Heart left ventricle (tissue), 13 donors: ENCODE measurements at regions not wholly inside any gene's neighbourhood (a gene's known extent, or its start where the extent isn't known, plus 50 kb on each side); places are given as distances from the start of the nearest gene placed in this dataset.

ENCODE experiments used
- CTCF ChIP-seq, 12 donors: fragments of 200-600 bp; sonication (generic) in 4 of 12; IDR thresholded peaks; one replicate each; pipeline versions ENCODE4 v1.5.0 to v1.8.0; 2018 to 2022; ENCODE audit warnings: antibody characterized with exemption in 12 of 12, mild to moderate bottlenecking in 5 of 12
- POLR2A ChIP-seq, 2 donors: fragments of 450-650 bp; IDR thresholded peaks; one replicate each; pipeline ENCODE4 v1.6.1; 2017; ENCODE audit warnings: antibody characterized with exemption in 2 of 2, mild to moderate bottlenecking in 2 of 2, moderate library complexity in 2 of 2
- donor health status: ischemic (EF 13 %, LVEDD 7.1; RV severe dilation, severe dysfunction).
- donor health status: DM: no; HTN: yes; CAD: no.
- donor health status: DM: no; HTN: no; CAD: no.
- donor health status: ischemic (EF 25% LVEDD 6.9; RV normal size, moderate dysfunction).
- donor health status: ischemic (EF 25% LVEDD 5.7; RV mildly dilated, moderate dysfunction).
- donor health status: ischemic (EF 35%, LVEDD 5.7; RV mildly dilated, moderate dysfunction).
- donor health status: nonischemic (EF 11% LVEDD 7.7; RV severe dilation, severe dysfunction).
- donor health status: DM: yes; HTN: yes; CAD: no.
- donor health status: PGD.
- donor health status: ischemic (EF 29% LVEDD 5.4; RV normal size, mild dysfunction).
- donor health status: nonischemic (EF 23%, LVEDD 6.1; RV moderate dilation, normal function).

- TF ChIP-seq POLR2A (IDR thresholded peaks at IDR 0.05) (no peak), CTCF (IDR thresholded peaks at IDR 0.05) (no peak)
These were observed 1014.2 kb downstream of the C4orf33 start for GRCh38 chr4:130110189-130110588.
